ENCODE measurements at regions not wholly inside any gene's neighbourhood (a gene's known extent, or its start where the extent isn't known, plus 50 kb on each side); places are given as distances from the start of the nearest gene placed in this dataset.
"Not testable (repeated sequence)": the region's sequence is repeated elsewhere in the genome, so short reads cannot be mapped to it uniquely, and the experiment has no call there.

DNA sequence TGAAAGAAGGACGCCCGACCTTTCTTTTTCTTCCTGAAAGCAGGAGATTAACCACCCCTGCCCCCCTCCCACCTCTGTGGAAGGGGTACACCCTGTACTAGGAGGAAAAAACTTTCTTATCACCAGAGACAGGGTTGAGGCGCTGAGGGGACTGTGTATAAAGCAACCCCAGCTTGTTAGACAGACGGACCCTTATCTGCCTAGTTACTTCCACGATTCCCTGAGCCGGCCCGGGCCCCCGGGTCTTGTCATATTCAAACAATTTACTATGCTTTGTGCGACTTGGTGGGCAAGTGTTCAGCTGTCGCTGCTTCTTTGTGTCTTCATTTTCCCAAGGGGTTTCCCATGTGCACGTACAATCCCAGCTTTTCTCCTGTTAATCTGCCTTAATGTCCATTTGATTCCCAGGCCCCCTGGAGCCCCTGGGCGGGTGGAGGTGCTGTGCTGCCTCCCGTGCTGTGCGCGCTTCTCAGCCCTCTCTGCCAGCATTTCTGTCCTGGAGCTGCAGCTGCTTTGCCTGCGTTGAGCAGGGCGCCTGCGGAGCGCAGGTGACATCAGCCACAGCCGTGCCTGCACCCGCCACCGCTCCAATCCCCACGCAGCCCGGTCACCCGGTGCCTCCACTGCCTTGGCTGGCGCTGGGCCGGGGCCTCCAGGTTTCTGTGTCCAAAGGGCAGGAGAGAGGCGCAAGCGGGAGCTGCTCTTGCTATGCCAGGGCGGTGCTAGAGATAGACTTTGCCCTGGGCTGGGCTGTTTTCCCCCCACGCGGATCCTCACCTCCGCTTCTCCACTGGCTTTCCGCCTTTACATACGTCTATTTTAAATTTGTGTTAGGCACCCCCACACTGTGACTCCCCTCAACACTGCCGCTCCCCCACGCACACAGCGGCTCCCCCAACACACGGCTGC lies 96.2 kb downstream of the TTLL2 start:
- Histone ChIP-seq H3K27me3 (ENCODE audit: control insufficient read depth, insufficient read depth, low read length) (no peaks in the 10 kb centered on the region), H3K4me3 (ENCODE audit: low read depth, low read length) (no peak overlapping the region), H3K36me3 (ENCODE audit: control insufficient read depth, insufficient read depth, low read length) (no peaks in the 10 kb centered on the region)
- DNase-seq (ENCODE audit: low read depth): no peak
- TF ChIP-seq, protein P1, sequence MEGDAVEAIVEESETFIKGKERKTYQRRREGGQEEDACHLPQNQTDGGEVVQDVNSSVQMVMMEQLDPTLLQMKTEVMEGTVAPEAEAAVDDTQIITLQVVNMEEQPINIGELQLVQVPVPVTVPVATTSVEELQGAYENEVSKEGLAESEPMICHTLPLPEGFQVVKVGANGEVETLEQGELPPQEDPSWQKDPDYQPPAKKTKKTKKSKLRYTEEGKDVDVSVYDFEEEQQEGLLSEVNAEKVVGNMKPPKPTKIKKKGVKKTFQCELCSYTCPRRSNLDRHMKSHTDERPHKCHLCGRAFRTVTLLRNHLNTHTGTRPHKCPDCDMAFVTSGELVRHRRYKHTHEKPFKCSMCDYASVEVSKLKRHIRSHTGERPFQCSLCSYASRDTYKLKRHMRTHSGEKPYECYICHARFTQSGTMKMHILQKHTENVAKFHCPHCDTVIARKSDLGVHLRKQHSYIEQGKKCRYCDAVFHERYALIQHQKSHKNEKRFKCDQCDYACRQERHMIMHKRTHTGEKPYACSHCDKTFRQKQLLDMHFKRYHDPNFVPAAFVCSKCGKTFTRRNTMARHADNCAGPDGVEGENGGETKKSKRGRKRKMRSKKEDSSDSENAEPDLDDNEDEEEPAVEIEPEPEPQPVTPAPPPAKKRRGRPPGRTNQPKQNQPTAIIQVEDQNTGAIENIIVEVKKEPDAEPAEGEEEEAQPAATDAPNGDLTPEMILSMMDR (IDR thresholded peaks at IDR 0.05; ENCODE audit: insufficient read depth, low read length, poor library complexity, severe bottlenecking): no peak

DNA sequence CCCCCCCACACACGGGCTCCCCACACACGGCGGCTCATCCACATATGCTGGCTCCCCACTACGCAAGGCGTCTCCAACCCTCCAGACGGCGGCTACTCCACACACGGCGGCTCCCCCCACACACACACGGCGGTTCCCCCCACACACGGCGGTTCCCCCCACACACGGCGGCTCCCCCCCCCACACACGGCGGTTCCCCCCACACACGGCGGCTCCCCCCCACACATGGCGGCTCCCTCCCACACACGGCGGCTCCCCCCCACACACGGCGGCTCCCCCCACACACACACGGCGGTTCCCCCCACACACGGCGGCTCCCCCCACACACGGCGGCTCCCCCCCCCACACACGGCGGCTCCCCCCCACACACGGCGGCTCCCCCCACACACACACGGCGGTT lies 97.1 kb downstream of the TTLL2 start:
- not testable (repeated sequence) for DNase-seq (ENCODE audit: low read depth); H3K4me3 ChIP-seq (ENCODE audit: low read depth, low read length); H3K27me3 ChIP-seq (ENCODE audit: control insufficient read depth, insufficient read depth, low read length); H3K36me3 ChIP-seq (ENCODE audit: control insufficient read depth, insufficient read depth, low read length)

DNA sequence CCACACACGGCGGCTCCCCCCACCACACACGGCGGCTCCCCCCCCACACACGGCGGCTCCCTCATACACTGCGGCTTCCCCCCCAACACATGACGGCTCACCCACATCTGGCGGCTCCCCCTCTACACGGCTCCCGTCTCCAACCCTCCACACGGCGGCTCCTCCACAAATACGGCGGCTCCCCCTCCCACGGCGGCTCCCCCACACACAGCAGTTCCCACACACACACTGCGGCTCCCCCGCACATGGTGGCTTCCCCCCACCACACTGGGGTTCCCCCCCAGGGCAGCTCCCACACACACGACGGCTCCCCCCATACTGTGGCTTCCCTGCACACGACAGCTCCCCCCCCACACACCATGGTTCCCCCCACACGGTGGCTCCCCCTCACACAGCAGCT lies 98.0 kb downstream of the TTLL2 start:
- peaks cover 2% of the 10 kb centered on the region for H3K27me3 ChIP-seq (ENCODE audit: control insufficient read depth, insufficient read depth, low read length)
- no peak overlapping the region for H3K4me3 ChIP-seq (ENCODE audit: low read depth, low read length)
- no peaks in the 10 kb centered on the region for H3K36me3 ChIP-seq (ENCODE audit: control insufficient read depth, insufficient read depth, low read length)
- no peak for DNase-seq (ENCODE audit: low read depth)
- TF ChIP-seq, protein P1 (IDR thresholded peaks at IDR 0.05; ENCODE audit: insufficient read depth, low read length, poor library complexity, severe bottlenecking): no peak

DNA sequence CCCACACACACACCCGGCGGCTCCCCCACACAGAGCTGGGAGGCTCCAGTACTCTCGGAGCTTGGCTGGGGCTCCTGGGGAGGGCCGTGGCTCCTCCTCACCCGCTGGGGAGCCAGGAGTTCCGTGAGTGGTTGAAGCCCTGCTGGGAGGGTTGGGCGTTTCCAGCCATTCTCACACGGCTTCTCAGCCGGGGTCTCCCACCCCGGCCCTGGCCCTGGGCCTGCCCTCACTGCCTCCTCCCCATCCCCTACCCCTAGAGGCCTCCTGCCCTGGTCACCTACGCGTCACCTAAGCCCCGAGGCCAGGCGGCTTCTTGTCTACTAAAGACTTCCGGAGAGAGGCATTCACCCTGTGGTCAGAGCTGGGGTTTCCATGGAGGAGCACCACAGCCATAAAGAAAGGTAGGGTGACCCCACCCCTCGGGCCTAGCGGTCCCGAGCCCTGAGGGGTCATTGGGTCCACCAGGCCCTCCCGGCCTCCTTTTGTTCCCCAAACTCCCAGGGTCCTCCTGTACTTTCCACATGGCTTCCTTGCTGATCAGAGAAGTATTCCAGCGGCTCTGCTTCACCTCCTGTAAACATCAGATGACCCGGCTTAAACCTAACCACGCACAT lies 99.3 kb downstream of the TTLL2 start:
- peaks cover 2% of the 10 kb centered on the region for H3K27me3 ChIP-seq (ENCODE audit: control insufficient read depth, insufficient read depth, low read length)
- TF ChIP-seq, protein P1 (IDR thresholded peaks at IDR 0.05; ENCODE audit: insufficient read depth, low read length, poor library complexity, severe bottlenecking): no peak
- DNase-seq (ENCODE audit: low read depth): no peak
- no peaks in the 10 kb centered on the region for H3K36me3 ChIP-seq (ENCODE audit: control insufficient read depth, insufficient read depth, low read length)
- no peak overlapping the region for H3K4me3 ChIP-seq (ENCODE audit: low read depth, low read length)

DNA sequence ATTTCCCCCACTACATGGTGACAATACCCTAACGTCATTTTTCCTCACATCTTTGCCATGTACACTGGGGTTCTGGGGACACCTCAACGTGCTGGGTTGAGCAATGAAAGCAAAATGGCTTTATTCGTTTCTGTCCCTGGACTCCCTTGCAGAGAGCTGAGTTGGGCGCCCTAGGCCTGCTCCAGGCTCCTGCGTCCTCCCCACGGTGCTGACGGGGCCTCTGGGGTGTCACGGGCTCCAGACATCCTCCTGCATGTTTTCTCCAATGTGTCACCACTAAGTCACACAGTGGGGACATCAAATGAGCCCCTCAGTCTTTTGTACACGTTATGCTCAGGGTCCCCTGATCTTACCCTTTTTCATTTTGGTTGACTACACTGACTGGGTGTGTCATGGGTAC lies 99.8 kb downstream of the TTLL2 start:
- TF ChIP-seq, protein P1 (IDR thresholded peaks at IDR 0.05; ENCODE audit: insufficient read depth, low read length, poor library complexity, severe bottlenecking): no peak
- no peak overlapping the region for H3K4me3 ChIP-seq (ENCODE audit: low read depth, low read length)
- H3K36me3 ChIP-seq (ENCODE audit: control insufficient read depth, insufficient read depth, low read length): no peaks in the 10 kb centered on the region
- H3K27me3 ChIP-seq (ENCODE audit: control insufficient read depth, insufficient read depth, low read length): peaks cover 2% of the 10 kb centered on the region
- no peak for DNase-seq (ENCODE audit: low read depth)

DNA sequence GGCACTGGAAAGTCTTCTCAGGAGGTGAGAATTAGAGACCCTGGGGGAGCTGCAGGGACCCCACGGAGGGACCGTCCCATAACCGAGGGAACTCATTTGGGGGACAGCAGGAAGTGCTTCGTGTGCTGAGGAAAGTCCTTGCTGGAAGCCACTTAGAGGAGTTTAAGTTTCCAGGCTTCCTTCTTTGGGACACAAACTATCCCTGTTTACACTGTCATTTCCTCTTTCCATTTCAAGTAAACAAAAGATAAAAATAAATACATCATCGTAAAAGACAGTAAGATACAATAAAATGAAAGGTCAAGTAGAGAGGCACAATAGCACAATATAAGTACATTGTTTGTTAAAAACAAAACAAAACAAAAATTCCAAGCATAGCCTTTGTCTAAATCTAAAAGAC lies 101.2 kb downstream of the TTLL2 start:
- Histone ChIP-seq H3K4me3 (ENCODE audit: low read depth, low read length) (no peak overlapping the region), H3K27me3 (ENCODE audit: control insufficient read depth, insufficient read depth, low read length) (peaks cover 2% of the 10 kb centered on the region), H3K36me3 (ENCODE audit: control insufficient read depth, insufficient read depth, low read length) (no peaks in the 10 kb centered on the region)
- TF ChIP-seq, protein P1 (IDR thresholded peaks at IDR 0.05; ENCODE audit: insufficient read depth, low read length, poor library complexity, severe bottlenecking): no peak
- DNase-seq (ENCODE audit: low read depth): no peak
